HEK293 (cell line): ENCODE measurements at regions not wholly inside any gene's neighbourhood (a gene's known extent, or its start where the extent isn't known, plus 50 kb on each side); places are given as distances from the start of the nearest gene placed in this dataset.
"Not testable (repeated sequence)": the region's sequence is repeated elsewhere in the genome, so short reads cannot be mapped to it uniquely, and the experiment has no call there.

ENCODE experiments used
- OVOL3 ChIP-seq: fragments of 450-650 bp; formaldehyde crosslinking; IDR thresholded peaks from 2 replicates; pipeline ENCODE4 v1.5.1; 2016; ENCODE audit warnings: missing biosample characterization, missing genetic modification characterization
- ZNF610 ChIP-seq: fragments of 450-650 bp; formaldehyde crosslinking; IDR thresholded peaks from 2 replicates; pipeline ENCODE4 v1.5.1; 2016; ENCODE audit warnings: missing biosample characterization, missing genetic modification characterization, borderline replicate concordance
- ZNF707 ChIP-seq: fragments of 450-650 bp; formaldehyde crosslinking; IDR thresholded peaks from 2 replicates; pipeline ENCODE4 v1.5.1; 2016; ENCODE audit warnings: missing biosample characterization, missing genetic modification characterization
- ZNF747 ChIP-seq: fragments of 450-650 bp; formaldehyde crosslinking; IDR thresholded peaks from 2 replicates; pipeline ENCODE4 v1.5.1; 2016; ENCODE audit warnings: missing biosample characterization, missing genetic modification characterization
- ZXDB ChIP-seq: fragments of 450-650 bp; formaldehyde crosslinking; IDR thresholded peaks from 2 replicates; pipeline ENCODE4 v1.5.1; 2016; ENCODE audit warnings: missing biosample characterization, missing genetic modification characterization
- TF ChIP-seq, protein P1 (sequence below): fragments of 450-650 bp; formaldehyde crosslinking; IDR thresholded peaks from 2 replicates; pipeline ENCODE4 v1.5.1; 2016; ENCODE audit warnings: missing biosample characterization, missing genetic modification characterization

DNA sequence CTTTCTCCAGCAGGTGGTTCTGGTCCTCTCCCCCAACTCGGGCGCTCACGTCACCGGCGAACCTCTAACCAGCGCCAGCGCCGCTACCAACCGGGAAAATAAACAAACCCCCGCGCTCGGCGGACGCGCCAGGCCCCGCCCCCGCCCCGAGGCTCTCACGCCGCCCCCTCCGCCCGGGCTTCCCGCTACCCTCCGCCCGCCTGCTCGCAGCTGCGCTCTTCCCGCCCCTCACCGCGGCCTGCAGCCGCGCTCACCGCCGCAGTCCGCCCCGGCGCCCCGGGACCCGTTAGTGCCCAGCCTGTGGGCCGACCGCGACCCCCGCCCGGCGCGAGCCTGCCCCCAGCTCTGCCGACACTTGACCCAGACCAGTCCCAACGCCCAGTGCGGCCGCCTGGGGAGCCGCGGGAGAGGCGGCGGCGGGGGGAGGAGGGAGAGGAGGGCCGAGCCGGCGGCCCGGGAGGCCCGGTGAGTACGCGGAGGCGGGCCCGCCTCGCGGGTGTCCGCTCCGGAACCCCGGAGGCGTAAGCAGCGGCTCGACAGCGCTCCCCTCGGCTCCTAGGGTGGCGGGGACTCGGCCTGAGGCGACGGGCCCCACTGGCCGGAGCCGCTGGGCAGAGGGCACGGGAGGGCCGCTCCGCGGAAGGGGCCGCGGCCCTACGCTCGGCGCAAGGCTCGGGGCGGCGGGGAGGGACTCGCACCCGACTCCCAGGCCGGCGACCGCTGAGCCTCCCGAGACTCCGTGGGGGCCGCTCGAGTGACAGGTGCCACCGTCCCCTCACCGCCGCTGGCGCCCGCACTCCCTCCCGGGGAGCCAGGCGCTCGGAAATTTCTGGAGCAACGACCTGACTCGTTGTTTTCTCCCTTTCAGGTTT, 63.6 kb upstream of the AGTPBP1 start:
- TF ChIP-seq, protein P1, sequence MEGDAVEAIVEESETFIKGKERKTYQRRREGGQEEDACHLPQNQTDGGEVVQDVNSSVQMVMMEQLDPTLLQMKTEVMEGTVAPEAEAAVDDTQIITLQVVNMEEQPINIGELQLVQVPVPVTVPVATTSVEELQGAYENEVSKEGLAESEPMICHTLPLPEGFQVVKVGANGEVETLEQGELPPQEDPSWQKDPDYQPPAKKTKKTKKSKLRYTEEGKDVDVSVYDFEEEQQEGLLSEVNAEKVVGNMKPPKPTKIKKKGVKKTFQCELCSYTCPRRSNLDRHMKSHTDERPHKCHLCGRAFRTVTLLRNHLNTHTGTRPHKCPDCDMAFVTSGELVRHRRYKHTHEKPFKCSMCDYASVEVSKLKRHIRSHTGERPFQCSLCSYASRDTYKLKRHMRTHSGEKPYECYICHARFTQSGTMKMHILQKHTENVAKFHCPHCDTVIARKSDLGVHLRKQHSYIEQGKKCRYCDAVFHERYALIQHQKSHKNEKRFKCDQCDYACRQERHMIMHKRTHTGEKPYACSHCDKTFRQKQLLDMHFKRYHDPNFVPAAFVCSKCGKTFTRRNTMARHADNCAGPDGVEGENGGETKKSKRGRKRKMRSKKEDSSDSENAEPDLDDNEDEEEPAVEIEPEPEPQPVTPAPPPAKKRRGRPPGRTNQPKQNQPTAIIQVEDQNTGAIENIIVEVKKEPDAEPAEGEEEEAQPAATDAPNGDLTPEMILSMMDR (tag by site-specific recombination) = not testable (repeated sequence)
- TF ChIP-seq ZNF707 (tag by site-specific recombination); ZXDB (tag by site-specific recombination); OVOL3 (tag by site-specific recombination); ZNF747 (tag by site-specific recombination); ZNF610: not testable (repeated sequence)
